HG03460 (cell line): ENCODE measurements at regions not wholly inside any gene's neighbourhood (a gene's known extent, or its start where the extent isn't known, plus 50 kb on each side); places are given as distances from the start of the nearest gene placed in this dataset.
"Not testable (repeated sequence)": the region's sequence is repeated elsewhere in the genome, so short reads cannot be mapped to it uniquely, and the experiment has no call there.

ENCODE experiments used
- ATAC-seq: cut with Tn5 transposase; IDR thresholded peaks from one replicate; pipeline ENCODE4 v1.9.1; 2021; ENCODE audit not compliant: unreplicated experiment

DNA sequence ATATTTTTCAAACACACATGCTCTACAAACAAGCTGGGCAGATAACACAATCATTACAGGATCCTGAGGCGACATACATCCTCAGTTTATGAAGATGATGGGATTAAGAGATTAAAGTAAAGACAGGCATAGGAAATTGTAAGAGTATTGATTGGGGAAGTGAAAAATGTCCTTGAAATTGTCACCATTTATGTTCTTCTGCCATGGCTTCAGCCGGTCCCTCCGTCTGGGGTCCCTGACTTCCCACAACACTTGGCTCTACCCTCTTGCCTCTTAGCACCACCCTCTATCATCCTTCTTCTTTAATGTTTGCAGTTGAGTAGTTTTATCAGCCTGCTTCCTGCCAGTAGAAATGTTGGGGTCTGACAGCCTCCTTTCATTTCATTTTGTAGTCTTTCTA, 244.4 kb downstream of the DAD1 start:
- no peak for ATAC-seq

DNA sequence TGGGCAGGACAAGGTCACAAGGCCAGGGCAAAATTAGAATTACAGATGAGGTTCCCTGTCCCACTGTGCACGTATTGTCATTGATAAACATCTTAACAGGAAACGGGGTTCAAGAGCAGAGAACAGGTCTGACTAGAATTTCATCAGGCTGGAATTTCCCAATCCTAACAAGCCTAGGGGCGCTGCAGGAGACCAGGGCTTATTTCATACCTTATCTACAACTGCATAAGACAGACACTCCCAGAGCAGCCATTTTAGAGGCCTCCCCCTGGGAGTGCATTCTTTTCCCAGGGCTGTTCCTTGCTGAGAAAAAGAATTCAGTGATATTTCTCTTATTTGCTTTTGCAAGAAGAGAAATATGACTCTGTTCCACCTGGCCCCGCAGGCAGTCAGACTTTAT, 244.8 kb downstream of the DAD1 start:
- ATAC-seq: not testable (repeated sequence)

DNA sequence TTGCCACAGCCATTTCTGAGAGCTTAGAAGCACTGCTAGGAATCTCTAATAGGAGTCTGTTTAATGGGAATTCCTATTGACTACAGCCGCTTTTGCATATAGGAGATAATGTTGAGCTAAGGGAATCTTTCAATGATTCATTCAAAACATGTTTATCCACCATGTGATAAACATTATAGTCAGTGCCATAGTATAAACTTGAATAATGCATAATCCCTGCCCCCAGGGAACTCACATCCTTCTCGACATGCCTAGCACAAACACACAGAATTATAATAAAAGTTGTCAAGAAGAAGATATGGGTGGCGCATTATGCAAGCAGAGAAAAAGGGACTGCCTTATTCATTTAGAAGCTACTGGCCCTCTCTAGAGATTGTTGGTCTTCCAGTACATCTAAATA, 248.0 kb downstream of the DAD1 start:
- no peak for ATAC-seq

DNA sequence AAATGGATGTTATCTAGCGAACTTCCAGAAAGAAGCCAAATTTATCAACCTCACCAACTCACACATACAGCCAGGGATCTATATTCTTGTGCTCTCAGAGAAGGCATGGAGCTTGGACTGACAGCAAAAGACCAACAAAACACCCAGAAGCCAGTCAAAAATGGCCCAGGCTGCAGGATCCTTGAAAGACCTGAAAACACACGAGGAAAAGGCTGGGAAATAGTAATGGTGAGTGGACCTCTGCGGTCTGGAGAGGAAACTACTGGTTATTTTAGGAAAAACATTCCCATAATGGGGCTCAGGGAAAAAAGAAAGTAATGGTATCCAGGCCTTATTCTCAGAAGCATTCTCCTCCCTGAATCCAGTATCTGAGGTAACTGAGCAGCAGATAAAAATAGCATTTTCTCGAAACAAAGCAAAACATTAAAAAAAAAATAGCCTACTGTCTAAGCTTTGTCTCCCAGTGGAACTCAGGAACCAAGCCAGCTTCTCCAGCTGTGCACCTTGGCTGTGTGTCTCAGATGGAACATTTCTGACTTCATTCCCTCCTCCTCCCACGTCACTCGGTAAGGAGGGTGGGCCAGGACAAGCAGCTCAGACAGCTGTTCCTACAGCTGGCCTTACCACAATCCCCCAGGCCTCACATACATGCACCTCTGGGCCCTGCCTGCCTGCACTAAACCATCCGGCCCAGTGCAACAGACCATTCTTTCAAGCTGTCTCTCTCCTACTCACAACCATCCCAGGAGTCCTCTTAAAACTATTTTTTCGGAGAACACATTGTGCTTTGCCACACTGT, 249.9 kb downstream of the DAD1 start:
- ATAC-seq: no peak

DNA sequence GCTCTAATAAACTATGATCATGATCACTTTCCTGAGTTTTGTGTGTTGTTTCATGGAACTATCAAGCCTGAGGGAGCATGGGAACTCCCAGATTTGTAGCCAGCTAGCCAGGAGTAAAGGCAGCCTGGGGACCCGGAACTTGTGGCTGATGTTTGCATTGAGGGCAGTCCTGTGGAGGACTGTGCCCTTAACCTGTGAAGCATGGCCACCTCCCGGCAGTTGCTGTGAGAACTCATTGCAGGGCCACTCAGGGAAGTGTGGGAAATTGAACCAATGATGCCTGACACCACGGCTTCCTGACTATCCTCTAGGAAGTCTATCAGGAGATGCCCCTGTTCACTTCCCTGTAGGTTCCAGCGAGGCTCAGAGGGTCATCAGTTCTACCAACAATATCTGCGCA, 250.6 kb downstream of the DAD1 start:
- ATAC-seq: no peak

DNA sequence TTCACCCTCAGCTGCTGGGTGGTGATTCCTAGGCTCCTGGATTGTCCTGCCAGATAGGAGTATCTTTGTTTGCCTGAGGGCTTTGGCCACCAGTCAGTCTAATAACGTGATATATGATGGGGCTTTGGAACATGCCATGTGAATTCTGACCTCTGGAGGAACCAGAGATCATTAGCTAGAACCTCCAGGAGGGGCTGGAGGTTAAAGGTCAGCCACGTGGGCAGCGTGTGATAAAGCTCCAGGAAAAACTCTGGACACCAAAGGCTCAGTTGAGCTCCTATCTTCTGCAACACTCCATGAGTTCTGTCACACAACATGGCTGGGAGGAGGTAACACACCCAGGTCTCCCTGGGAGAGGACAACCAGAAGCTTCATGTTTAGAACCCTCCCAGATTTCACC, 251.1 kb downstream of the DAD1 start:
- no peak for ATAC-seq

DNA sequence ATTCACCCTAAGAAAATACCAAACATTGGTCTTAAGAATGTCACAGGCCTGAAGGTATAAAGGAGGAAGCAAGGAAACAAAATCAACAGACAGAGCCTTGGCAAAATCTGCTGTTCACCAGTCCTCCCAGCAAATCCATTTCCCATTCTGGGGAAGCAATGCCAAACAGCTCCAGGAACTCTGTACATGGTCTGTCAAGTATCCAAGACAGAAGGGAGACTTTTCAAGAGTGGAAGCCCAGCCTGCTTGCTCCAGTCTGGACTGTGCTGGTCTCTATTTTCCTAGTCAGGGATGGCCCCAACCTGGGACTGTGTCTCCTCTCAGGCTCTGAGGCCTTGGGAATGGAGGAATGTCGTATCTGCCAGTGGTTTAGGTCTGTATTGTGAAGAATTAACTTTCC, 251.5 kb downstream of the DAD1 start:
- ATAC-seq: no peak

DNA sequence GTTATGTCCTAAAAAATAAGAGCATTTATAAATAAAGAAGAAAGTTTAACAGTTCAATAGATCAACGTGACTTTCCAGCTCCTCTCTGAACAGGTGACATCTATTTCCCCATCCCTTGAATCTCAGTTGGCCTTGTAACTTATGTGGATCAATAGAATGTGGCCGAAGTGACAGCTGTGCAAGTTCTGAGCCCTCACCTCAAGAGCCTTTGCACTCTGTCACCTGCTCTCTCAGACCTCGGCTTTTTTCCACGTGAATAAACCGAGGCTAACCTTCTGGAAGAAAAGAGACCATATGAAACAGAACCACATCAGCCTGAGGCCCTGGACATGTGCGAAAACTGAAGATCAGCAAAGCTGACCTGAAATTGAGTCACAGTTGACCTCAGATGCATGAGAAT, 253.0 kb downstream of the DAD1 start:
- ATAC-seq: no peak

DNA sequence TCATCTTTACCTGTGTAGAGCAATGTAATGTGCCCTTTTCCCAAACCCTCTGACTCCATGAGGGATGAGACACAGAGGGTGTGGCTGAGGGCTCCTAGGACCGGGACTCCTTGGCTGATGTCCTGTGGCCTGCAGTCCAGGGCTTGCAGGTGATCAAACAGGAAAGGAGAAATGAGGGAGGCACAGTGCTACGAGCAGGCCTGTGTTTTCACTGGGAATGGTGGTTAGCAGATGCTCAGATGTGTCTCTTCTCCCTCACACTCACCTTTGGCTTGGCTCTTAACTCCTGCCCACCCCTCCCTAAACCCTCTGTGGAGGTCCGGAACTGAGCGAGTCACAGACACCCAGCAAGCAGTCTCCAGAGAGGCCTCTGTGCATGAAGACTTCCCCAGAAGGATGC, 254.4 kb downstream of the DAD1 start:
- no peak for ATAC-seq

DNA sequence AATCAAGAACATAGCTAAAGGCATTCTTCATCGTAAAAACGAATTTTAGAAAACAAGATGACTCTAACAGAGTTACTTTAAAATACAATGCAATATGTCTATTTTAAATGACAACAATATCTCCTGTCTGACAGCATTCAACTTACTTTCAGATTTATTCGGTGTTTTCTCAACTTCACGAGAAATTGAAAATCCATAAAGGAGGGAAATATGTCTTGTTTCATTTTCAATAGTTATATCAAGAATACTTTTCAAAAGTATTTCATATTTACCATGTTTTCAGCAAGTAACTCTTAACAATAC, 254.8 kb downstream of the DAD1 start:
- no peak for ATAC-seq

DNA sequence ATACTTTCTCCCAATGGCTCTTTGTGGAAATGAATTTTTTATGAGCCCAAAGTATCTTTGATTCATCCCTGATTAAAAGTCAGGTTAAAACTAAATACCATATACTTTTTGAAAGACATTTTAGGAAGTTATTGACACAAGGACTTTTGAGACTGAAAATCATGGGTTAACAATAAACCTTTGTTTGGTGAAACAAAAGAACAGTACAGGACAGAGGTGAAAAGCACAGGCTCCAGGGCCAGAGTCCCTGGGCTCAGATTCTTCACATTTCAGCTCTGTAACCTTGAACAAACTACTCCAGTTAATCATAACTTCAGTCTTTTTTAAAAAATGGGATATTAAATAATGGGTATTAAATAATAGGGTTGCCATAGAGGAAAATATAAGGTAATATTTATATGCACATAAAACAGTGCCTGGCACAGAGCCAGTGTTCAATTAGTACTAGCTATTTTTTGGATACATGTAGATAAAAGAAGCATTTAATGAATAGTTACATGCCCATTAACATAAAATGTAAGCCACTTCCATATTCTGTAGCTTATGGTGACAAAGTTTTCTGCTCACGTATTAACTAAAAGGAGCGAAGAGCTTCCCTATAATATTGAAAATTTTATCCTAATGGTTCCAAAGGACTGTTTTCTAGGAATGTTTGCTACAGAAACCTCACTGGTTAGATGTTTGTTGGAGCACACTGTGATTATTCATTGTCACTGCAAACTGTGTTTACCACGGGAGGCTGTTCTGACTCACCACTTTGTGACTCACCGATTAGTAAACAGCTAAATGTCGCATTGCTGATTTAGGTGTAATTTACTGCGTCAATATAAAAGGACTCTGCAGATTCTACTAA, 255.4 kb downstream of the DAD1 start:
- ATAC-seq: no peak

DNA sequence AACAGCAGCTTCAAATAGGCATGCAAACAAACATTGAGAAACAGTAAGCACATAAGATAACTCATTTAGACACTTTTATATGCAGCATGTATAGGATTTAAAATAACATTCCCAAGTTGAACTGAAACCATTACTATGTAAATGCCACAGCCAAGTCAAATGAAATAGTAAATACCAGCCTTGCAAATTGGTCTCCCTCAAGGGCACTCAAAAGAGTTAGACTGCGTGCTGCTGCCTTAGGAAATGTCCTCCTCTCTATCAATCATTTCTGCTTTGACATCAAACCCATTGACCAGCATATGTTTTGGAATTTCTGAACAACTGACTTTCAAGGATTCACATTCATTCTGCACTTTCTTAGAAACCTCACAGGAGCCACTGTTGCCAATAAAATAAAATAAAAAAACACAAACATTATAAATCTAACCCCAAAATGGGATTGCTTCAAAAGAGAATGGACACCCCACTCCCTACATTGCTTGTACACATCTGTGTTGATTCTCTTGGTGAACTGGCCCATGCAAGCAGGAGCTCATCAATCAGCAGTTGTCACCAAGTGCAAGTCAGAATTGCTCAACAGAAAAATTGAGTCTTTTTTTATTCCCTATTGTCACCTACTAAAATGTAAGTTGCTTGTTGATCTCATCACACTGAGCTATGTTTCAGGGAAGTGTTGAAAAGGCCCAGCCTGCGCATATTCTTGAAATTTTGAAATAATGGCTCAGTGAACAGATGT, 256.2 kb downstream of the DAD1 start:
- no peak for ATAC-seq

DNA sequence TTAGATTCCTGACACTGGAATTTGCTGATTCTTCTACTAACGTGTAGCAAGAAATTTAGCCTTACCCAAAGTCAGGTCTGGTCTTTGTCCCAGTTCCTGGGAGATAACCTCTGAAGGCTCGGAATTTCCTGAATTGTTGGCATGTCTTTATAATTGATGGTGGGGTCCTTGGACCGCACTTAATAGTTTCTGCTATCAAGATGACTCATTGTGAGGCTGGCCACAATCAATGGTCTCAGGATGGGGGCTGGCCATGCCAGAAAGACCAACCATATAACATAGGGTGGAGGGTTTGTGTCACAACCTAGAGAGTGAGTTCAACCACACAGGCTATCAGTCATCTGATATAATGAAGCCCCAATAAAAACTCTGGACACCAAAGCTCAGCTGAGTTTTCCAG, 259.7 kb downstream of the DAD1 start:
- ATAC-seq: no peak

DNA sequence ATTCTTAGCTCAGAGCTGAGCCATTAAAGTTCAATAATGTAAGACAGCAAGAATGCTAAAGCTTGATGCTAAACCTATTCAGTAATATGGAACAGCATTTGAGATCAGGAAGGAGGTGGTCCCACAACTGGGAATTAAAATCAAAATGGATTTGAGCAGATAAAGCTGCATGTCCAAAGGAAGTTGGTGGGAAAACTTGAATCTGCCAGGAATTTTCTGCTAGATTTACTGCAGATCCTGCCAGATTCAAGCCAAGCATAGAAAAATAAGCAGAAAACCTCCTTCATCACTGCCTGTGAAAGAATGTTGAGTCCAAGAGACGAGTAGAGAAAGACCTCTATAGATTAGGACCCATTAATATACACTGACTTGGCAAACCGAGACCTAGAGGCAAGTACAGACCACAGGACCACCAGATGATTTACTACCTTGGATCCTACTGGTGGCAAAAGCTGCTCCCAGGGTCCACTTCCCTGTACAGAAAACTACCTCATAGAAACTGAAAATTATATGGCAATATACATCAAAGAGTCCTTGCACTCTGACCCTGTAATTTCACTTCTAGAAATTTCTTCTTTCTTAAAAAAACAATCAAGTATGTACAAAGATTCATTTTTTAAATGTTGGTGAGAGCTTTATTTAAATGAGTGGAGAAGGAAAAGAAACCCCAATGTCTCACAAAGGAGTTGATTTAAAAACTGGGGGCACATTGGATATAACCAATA, 263.2 kb downstream of the DAD1 start:
- no peak for ATAC-seq

DNA sequence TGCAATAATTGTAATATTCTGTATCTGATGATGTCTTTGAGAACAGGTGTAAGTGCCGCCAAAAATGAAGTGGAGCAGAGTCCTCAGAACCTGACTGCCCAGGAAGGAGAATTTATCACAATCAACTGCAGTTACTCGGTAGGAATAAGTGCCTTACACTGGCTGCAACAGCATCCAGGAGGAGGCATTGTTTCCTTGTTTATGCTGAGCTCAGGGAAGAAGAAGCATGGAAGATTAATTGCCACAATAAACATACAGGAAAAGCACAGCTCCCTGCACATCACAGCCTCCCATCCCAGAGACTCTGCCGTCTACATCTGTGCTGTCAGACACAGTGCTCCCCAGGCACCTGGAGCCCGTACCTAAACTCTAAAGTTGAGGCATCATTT, 268.7 kb downstream of the DAD1 start:
- no peak for ATAC-seq

DNA sequence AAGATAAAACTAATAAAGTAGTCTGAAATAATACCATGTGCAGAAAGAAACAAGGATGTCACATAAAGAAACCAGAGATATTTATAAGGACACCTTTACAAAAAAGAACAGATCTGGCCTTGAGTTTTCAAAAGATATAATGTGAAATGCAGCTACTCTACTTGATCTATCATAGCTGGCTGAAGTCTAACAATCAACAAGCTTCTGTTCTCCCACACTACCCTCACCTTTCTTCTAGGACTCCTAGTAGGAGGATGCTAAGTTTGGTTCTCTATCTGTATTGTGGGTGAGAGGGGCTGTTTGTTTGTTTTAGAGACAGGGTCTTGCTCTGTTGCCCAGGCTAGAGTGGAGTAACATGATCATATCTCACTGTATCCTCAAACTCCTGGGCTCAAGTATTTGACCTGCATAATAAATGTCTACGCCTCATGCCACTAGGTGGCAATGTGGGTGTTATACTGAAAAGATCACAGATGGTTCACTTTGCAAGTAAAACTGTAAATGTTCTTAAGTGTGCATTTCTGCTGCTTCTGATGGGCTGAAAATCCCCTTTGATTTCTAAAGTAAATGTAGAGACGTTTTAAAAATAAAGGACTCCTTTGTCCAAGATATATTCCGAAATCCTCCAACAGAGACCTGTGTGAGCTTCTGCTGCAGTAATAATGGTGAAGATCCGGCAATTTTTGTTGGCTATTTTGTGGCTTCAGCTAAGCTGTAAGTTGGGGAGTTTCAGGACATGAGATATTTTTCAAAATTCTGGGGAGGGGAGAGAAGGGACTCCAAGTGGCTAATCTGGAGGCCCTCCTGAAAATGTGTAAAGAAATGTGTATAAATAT, 269.3 kb downstream of the DAD1 start:
- no peak for ATAC-seq

DNA sequence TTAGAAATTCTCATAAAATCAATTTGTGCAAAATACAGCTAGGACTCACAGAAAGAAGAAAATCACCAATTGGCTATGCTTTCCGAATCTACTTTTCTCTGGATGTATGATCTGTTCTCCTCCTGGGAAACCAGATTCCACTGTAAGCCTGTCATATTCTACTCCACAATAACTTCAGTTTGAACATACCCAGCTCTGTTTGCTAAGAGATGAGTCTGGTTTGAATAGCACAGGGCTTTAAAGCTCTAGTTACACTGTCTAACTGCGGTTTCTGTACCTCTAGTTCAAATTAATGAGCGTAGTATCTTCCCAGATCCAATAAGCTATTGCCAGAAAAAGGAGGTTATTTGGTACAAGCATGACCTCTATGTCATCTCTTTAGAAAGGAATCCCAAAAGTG, 270.1 kb downstream of the DAD1 start:
- no peak for ATAC-seq

DNA sequence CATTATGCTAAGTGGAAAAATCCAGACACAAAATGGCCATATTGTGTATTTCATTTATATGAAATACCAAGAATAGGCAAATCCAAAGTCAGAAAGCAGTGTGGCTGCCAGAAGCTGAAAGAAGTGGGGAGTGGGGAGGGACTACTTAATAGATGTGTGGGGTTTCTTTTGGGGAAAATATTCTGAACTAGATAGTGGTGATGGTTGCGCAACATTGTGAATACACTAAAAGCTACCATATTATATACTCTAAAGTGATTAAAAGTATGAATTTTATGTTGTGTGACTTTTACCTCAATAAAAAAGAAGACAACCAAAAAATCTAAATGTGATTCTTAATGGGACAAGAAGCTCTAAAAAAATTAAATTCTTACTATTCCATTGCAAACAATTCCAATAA, 272.6 kb downstream of the DAD1 start:
- ATAC-seq: no peak

DNA sequence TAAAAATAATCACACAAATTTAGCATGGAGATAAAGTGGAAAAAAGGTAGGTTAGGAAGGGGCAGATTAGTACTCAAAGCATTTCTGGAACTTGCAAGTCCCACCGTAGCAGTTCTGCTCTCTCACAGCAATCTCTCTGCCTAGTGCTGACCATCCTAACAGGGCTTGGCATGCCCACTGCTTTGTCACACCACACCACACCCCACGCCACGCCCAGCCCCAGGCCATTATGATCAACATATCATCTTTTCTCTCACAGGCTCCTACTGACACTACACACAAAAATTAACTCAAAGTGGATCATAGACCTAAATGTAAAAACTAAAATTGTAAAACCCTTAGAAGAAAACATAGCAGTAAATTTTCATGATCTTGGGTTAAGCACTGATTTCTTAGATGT, 273.7 kb downstream of the DAD1 start:
- no peak for ATAC-seq

DNA sequence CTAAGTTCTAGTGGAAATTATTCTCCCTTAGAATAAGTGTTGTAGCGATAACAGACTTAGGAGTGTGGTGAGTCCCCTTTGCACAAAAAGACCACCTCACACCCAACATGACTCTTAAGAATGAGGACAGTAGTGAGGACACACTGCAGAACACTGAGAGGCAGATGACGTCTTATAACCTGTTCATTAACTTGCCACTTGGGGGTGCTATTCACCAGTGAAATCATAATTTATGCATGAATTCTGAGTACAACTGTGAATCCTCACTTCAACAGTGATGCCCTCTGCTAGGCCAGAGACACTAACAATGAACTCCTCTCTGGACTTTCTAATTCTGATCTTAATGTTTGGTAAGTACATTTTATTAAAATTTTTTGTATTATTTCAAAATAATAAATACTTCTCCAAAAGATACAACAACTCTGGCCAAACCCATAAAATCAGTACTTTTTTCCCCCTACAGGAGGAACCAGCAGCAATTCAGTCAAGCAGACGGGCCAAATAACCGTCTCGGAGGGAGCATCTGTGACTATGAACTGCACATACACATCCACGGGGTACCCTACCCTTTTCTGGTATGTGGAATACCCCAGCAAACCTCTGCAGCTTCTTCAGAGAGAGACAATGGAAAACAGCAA, 274.7 kb downstream of the DAD1 start:
- peak; percentile 62 for ATAC-seq
